ENCODE measurements at regions not wholly inside any gene's neighbourhood (a gene's known extent, or its start where the extent isn't known, plus 50 kb on each side); places are given as distances from the start of the nearest gene placed in this dataset.
"Not testable (repeated sequence)": the region's sequence is repeated elsewhere in the genome, so short reads cannot be mapped to it uniquely, and the experiment has no call there.

GRCh38 chr1:100816049-100816448, 78.6 kb downstream of the EXTL2 start:
- no peak overlapping the region for H3K4me3 ChIP-seq

GRCh38 chr1:100820195-100820594, 74.4 kb downstream of the EXTL2 start:
- H3K4me1 ChIP-seq (replicated peaks in 1 of 2); H3K4me3 ChIP-seq; H3K27ac ChIP-seq; ATAC-seq (replicated peaks in 6 of 8); in situ Hi-C loops (cut with MboI; ENCODE audit: low pct_unique_long_range_greater_than_20kb in 2 of 9, low sequenced_read_pairs in 9 of 9, unreplicated experiment in 9 of 9): not testable (repeated sequence)
- WGBS, 10 experiments: 20 to 94% (median 49%) methylated on average over 1 to 4 of the region's 6 CpGs; no CpG with 5 or more reads in 4 of the 10 experiments

More at GRCh38 chr1:100816049-100816448, 78.6 kb downstream of the EXTL2 start:
- in situ Hi-C loops (cut with MboI; ENCODE audit: low pct_unique_long_range_greater_than_20kb in 2 of 9, low sequenced_read_pairs in 9 of 9, unreplicated experiment in 9 of 9): no loop called here
- Histone ChIP-seq H3K27ac (no peak overlapping the region), H3K4me1 (replicated peaks in 1 of 2) (peaks cover 0 to 3% of the 10 kb centered on the region in 2 donors)
- 55 to 100% (median 88%) methylated on average over 2 to 3 of the region's 3 CpGs; no CpG with 5 or more reads in 1 of the 10 experiments for WGBS, 10 experiments
- no peak for ATAC-seq (replicated peaks in 6 of 8)

- H3K4me3 ChIP-seq; H3K4me1 ChIP-seq (replicated peaks in 1 of 2); in situ Hi-C loops (cut with MboI; ENCODE audit: low pct_unique_long_range_greater_than_20kb in 2 of 9, low sequenced_read_pairs in 9 of 9, unreplicated experiment in 9 of 9); ATAC-seq (replicated peaks in 6 of 8); H3K27ac ChIP-seq: not testable (repeated sequence)
- 25 to 100% (median 81%) methylated on average over 1 to 2 of the region's 2 CpGs; no CpG with 5 or more reads in 3 of the 10 experiments for WGBS, 10 experiments
Observed at GRCh38 chr1:100821919-100822318, 72.7 kb downstream of the EXTL2 start.
